ENCODE measurements at regions not wholly inside any gene's neighbourhood (a gene's known extent, or its start where the extent isn't known, plus 50 kb on each side); places are given as distances from the start of the nearest gene placed in this dataset.

DNA sequence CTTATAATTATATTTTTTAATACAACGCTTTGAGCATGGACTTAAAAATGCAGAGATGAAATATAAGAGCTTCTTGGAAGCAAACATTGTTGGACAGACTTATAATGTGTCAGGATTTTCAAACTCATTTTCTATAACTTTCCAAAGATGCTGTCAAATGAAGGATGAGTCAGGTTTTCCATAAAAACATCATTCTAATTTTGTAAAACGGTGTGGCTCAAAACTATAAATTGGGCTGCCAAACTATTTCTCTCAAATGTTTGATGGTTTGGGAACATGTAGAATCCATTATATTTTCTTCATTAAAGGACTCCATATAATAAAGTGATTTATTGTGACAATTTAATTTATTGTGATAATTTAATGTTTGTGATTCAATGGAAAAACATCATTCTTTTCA is 511.2 kb downstream of the USP25 start:
- DNase-seq = no peak

DNA sequence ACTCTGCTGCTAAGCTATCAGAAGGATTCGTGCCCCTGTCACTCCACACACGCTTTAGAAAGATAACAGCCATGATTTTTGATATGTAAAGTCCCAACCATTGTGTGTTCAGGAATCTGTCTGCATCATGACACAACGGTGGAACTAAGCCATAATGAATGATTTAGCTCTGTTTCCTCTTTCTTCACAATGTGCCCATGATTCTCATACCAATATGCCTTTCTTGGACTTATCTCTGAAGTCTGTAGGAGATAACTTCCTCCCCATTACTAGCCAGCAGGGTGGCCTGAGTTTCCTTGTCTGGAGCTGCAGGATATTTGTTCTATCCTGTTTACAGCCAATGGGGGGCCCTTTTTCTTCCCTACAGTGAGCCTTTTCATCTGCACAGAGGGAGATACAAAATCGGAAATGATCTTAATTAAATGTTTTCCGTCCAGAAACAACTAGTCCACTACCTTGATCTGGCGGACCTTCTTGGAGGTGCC is 511.7 kb downstream of the USP25 start:
- peak; percentile 15 for DNase-seq

DNA sequence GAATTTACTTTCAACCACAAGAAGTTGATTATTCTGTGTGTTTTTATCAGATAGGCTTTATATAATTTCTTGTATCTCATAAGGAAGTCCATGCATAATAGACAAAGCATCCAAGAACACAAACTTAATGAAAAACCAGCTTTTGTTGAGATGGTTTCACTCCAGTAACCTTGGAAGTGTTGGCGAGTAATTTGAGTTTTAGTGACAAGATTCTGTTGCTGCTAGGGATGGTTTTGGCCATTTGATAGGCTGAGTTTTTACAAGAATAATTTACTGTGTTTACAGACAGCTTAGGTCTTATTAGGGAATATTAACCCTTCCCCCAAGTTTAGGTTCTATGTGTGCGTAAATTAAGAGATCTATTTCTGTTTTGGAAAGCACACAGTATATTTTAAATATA is 513.6 kb downstream of the USP25 start:
- no peak for DNase-seq

DNA sequence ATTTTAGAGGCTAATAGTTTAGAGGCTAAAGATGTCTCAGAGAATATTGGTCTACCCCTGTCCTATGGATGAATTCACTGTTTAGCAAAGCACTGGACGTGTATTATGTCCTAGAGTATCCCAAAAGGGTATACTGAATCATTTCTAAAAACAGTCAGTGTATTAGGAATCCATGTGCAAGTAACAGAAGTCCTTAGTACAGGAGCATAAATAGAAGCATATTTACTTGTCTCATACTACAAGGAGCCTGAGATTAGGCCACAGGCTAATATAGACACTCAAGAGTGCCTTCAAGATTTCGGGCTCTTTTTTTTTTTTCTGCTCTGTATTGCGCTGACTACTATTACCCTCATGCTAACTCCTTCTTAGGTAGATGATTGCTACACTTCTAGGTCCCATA is 518.9 kb downstream of the USP25 start:
- no peak for DNase-seq

DNA sequence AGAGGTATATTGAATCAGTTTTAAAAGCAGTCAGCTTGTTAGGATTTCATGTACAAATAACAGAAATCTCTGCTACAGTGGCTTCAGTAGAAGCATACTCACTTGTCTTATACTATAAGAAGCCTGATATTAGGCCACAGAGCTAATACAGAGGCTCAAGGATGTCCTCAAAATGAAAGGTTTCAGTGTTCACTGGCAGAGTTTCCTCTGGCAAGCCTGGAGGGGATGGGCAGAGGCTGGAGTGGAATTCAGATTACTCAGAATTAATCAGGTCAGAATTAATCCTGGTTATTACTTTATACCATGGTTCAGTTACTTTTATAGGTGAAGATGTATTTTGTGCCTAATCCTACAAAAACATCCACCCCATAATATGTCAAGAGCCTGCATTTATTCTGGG is 520.5 kb downstream of the USP25 start:
- no peak for DNase-seq

DNA sequence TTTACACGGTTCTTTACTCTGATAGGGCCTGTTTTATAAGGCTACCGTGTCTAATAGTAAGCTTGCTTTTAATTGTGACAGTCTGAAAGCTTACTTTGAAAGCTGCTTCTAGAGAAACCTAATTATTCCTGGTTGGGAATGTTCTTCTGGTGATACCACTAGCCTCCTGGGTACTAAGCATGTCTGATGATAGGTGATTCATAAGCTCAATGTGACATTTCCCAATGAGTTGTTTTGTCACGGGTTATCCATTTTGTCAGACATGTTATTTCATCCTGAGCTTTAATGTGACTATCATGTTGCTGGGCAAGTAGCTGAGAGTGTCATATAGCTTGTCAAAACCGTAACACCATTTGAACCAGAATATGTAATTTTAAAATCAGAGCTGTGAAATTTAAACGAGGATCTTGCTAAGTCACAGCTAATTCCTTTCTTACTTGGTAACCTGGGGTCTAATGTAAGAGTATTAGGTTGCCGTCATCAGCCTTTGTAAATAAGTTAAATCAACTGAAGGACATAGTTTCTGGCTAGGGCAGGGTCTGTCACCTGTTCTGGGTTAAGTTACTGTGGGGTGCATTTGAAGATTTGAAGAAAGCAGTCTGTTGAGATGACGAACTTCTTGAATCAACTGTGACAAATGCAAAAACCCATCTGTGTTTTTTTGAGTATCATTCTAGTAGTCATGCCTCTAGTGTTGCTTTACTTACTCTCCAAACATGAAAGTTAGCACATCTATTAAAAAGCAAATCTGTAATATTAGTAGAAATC is 529.2 kb downstream of the USP25 start:
- peak; percentile 53 for DNase-seq

DNA sequence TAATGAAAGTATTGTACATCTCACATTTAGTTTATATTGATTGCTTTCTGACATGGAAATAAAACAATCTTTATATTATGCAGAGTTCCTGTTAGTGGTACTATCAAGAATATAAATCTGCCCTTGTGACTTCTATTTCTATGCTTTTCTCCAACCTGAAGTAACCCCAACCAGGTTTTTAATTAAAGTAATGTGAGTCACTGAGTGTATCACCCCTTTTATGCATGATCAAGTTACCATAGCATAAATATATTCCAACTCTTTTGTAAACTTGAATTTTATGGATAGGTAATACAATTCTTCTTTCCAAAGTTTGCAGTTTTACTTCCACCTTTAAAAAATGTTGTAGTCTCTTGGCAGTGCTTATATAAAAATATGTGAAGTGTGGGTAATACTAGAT is 532.3 kb downstream of the USP25 start:
- DNase-seq = no peak

DNA sequence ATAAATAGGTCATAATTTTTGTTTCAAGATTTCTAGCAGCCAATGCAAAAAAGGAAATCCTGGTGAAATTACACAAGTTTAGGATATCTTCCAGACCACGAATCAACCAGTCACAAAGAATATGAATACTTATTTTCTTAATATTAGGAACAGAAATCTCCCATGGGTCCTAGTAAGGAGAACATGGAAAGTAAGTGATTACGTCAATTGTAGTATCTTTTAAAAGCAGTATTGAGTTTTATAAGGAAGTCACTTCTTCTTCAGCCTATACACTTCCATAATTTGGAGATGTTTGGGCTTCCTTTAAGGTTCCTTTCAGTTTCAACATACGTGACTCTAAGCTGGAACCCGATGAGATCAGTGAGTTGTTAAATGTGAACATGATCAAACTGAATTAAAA is 534.5 kb downstream of the USP25 start:
- DNase-seq = no peak

DNA sequence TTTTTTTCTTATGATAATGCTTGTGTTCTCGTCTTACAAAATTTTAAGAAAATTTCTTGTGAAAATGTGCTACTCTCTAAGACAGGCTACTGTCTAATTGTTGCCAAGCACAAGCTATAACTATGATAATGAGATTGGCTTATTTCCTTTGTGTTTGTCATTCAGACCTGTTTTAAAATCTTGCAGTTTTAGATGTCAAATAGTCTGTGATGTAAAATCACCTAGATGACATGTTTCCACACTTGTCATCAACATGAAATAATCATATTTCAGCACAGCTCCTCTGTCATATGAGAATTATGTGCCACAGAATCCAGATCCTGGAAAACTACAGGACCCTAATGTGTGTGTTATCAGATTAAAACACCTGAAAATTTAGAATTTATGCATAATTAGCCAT is 539.7 kb downstream of the USP25 start:
- DNase-seq = no peak

DNA sequence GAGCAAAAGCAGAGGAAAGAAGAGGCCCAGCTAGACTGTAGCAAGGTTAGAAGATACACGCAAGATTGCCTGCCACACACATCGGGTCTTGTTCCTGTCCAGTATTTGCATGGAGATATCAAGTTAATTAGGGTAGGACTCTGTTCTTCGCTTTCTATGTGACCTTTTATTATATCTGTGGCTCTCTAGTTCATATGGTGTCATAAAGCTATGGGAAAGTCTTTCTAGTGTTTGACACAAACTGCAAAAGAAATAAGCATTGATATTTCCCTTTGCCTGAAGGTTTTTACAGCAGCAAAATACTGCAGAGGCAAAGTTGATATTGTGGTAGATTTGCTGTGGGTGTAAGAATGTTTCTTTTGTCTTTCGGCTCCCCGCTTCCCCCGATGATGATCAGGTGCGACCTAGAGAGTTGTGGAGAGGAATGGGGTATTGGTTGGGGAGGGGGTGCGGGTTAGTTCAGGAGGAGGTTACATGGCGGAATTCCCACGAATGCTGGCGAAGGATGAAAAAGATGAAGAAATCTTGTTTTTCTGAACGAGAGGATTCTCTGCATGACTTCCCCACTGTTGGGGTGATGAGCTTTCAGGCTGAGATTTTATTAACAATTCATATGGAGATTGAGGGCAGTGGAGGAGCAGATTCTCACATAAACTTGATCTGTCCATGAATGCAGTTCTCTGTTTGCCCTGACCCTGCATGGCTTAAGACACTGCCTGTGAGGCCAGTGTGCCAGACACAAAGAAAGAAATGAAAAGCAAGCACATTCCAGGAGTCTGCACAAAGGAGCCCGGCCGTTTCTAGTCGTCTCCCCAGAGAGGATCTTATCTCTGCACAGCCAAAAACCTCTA is 550.2 kb downstream of the USP25 start:
- peak; percentile 91 for DNase-seq

DNA sequence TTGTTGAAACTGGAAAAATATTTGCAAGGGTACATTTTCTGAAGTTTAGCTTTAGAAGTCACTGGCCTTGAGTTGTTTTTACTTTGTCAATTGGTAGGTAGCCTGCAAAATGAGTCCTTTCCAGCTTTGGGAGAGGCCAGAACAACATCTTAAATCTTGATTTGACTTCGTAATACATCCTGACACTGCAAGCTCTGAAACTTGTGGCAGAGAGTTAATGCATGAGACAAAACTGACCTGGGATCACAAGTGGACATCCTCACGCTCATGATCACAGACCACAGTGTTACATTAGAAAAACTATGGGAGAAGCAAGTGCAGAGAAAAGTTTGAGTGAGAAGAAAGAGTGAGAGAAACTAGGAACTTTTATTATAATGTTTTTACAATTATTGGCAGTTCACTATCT is 550.9 kb downstream of the USP25 start:
- peak; percentile 79 for DNase-seq

DNA sequence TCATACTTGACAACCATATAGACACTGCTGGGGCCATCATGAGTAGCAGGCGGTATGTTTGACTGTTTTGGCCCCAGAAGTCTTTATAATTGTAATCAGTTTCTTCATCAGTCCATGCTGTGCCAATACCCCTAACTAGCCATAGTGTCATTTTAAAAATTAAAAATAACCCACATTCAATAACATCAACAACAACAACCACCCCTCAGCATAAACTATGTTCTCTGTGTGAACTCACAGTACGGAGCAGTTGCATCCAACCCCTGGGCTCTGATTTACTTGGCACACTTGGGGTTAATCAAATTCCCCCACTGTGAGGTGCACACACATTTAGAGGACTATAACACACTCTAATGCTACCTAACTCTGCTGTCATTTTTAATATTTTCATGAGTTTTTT is 553.7 kb downstream of the USP25 start:
- no peak for DNase-seq

DNA sequence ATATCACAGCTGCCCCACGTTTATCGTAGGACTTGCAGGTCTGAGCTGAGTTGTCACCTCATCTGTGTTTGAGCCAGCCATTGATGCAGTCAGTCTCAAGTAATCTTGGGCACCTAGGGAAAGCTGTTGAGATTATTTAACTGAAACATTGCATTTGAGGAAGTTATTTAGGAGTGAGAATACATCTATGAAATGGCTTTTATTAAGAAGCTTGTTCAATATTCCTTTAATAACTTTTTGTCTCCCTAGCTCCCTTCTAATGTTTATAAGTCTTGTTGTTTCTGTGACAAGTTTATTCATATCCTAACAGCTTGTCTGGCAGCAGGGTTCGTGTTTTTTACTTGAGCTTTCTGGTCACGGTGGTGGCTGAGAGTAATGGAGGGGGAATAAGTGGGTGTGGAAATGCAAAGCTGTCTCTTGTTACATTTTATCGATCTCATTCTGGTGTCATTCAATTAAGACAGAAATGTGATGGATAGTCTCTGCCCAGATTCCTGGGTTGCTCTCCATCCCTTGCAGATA is 555.9 kb downstream of the USP25 start:
- DNase-seq = peak; percentile 75

DNA sequence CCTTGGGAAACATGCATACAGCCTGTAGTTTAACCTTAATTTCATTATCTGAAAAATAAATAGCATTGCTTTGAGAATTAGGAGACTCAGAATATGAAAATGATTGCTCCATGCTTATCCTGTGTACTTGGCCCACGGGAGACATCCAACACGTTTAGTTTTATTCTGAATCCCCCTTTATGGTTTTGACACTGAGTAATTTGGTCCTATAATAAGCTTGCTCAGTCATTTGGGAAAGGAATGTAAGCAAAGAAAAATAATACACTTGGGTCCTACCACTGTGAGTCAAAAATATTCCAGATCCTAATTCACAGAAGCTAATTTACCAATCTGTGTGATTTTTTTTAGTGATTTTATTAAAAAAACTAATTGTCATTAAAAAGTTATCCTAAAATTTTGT is 557.3 kb downstream of the USP25 start:
- DNase-seq = peak; percentile 35

DNA sequence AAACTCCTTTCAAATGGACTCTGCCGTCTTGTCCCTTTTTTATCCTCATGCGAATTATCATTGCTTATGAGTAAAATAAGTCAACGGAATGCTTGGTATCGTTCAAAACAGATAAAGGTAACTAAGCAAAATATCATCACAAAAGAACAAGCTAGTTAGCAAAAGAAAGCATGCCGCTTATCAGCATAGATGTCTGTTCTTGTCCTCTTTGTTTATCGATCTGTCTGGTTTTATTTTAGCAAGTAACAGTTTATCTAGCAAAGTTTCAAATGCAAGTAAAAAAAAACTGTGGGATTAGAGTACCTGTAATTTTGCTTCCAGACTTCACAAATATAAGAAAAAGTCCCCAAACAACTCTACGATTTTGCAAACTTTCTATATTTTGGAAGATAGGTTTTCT is 561.5 kb downstream of the USP25 start:
- no peak for DNase-seq

DNA sequence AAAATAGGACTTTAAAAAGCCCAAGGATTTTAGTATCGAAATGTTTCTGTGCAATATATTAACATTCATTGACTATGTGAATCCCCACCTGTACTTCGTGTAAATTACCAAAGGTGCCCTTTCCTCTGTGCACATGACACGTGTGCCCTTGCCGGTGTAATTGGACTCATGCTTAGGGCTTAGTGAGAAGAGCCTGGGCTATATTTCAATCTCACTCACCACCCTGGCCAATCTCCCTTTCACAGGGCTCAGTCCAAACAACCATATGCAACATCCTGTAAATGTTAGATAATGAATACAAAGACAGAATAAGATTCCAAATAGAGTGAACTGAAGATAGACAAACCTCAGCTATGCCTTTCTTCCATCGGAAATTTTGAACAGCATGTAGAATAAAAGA is 564.3 kb downstream of the USP25 start:
- no peak for DNase-seq

DNA sequence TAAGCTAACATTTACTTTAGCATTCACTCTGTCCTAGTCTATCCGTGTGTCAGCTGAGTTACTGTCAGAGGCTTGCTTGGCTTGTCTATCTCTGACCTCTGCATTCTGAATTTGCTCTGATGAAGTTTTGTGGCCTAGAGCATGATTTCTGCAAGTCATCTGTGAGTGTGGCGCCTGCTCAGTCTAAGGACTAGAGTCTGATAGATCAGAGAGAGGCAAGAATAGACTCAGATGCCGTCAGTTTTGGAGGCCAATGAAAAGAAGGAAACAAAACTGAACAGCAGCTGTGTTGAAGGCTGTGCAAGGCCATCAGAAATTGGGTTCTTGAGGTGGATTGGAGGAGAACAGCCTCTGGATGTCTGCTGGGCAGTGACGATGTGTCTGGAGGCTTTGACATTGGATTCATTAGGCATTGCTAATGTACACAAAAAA is 573.1 kb downstream of the USP25 start:
- peak; percentile 44 for DNase-seq

DNA sequence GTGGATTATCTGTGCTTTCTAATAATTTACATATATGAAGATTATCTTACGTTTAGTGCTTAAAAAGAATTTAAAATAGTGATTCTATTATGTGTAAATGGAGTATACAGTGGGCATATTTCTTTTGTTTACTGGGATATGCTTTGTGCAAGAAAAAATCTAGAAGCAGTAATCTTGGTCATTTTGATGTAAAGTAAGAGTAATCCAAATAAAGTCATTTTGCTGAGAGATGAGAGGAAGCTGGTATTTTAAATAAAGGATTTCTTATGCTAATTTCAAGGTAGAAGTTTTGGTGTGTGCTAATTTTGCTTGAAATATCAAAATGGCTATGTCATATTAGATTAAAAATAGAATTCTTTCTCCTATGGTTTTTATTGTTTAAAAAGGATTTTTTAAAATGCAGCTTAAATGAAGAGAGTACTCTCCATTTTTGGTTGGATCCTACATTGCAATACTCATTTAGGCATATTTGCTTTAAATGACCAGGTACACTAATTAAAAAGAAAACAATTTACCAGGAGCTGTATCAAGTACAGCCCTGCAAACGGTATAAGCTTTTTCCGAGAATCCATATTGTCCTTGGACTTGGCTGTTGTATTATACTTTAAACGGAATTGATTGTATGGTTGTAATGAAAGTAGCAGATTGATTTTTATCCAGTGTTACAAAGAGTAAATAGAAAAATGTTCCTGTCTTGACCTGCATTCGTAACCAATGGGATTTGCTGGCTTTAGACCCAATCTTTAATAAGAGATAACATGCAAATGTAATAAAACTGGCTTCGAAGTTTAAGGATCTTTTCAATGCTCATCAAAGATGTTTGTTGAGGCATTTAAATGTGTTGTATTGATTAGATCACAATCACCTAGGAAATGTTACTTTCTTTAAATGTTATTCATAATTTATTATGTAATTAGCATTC is 574.7 kb downstream of the USP25 start:
- peak; percentile 45 for DNase-seq

DNA sequence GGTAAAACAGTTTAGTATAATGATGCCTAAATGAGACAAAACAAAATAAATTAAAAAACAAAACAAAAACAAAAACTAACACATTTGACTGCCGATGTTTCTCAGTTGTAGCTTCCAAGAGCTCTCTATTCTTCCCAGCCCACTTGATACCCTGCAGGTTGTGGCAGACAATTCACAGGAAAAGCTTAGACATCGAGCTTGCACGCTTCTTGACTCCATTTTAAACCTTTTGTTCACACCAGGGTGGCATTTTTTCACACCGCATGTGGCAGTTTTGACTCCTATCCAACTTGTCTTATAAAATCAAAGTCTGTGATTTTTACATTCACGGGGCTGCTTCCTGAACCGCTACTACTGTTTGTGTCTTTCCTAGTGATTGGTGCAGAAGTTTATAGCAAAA is 575.9 kb downstream of the USP25 start:
- DNase-seq = peak; percentile 86

DNA sequence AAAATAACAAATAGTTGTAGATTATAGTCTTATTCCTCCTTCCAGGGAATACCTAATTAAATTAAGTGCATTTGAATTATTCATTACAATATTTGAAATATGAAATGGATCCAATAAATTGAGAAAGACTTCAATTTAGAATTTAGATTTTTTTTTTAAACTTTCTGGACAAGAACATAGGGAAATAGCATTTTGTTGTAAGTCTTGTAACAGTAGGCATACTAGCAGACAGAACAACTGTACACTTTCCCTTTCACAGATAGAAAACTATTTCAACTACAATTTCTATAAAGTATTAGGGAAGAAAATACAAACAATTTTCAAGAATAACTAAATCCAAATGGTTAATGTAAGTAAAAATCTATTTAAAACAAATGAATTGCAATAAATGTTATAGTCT is 577.5 kb downstream of the USP25 start:
- DNase-seq = peak; percentile 33

DNA sequence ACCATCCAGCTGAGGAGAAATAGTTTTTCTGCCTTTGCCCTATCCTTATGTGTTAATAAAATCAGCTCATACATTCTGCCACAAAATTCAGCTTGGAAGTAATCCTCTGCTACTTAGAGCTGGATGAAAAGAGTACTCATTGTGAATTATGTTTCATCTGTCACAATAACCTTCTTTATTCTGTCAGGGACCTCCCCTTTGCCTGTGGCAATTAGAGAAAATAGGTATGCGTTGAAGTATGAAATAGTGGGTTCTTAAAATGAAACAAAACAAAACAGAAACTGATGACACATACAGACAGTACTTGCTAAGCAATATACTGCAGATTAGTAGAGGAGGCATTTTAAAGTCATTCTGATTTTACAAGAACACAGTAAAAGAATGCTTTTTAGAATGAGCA is 578.5 kb downstream of the USP25 start:
- DNase-seq = peak; percentile 80

DNA sequence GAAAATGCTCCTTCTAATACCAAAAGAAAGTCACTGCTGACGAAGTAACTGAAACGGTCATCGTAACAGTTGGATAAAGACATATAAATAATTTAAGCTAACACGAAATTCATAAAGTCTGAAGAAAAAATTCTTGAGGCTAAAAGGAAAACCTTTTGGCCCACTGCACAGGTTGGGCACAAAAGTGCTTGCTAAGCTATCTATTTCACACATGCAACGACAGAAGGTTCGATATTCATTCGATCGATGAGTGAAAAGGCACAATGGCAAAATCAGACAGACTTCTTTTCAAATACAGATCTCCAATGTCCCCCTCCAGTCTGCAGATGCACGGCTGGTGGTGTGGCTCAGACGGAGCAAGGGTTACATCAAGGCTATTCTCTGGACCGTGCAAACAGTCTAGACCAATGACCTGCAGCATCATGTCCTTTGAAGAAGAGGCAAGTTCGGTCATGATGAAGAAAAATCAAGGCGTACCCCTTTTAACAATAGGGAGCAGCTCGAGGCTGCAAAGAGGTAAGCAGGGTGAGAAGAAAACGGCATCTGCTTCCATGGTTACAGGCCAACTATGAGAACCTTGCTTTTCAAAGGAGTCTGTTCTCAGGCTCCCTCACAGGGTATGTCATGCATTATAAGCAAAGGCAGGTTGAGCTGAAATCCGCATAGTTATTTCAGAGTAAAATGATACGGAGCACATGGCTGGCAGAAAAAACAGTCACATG is 579.6 kb downstream of the USP25 start:
- peak; percentile 90 for DNase-seq

Data from eye (tissue), 1 donor.